ENCODE measurements at regions not wholly inside any gene's neighbourhood (a gene's known extent, or its start where the extent isn't known, plus 50 kb on each side); places are given as distances from the start of the nearest gene placed in this dataset.

- peak; percentile 34 for DNase-seq (ENCODE audit: low spot score)
- H3K27me3 ChIP-seq (ENCODE audit: control insufficient read depth in 4 of 4, insufficient read depth in 4 of 4, low read length in 3 of 4) = no peaks in the 10 kb centered on the region
- WGBS = 26% methylated on average over 4 of the region's 4 CpGs
- H3K27ac ChIP-seq (ENCODE audit: low read depth in 1 of 2, low read length in 2 of 2) = peak overlapping the region; percentile 29 to 79
- H3K9ac ChIP-seq (ENCODE audit: low read depth in 1 of 2, low read length in 2 of 2) = peak overlapping the region in 1 of 2 donors; percentile 23
- TF ChIP-seq TAF1 (conservative IDR thresholded peaks at IDR 0.05) = peak; percentile 88
- TF ChIP-seq YY1 (IDR thresholded peaks at IDR 0.05) = peak; percentile 95
- peak; percentile 66 to 67 for TF ChIP-seq RAD21 (IDR thresholded peaks at IDR 0.05)
- TF ChIP-seq NR2F2 (IDR thresholded peaks at IDR 0.05) = no peak
- peak; percentile 69 for TF ChIP-seq MAX (IDR thresholded peaks at IDR 0.05)
- no peak for TF ChIP-seq GABPA (IDR thresholded peaks at IDR 0.05 in 1 of 2, conservative IDR thresholded peaks at IDR 0.05 in 1 of 2)
- peak; percentile 42 for TF ChIP-seq ATF3 (IDR thresholded peaks at IDR 0.05)
- TF ChIP-seq HNF4G (IDR thresholded peaks at IDR 0.05) = peak; percentile 66
- TF ChIP-seq REST (IDR thresholded peaks at IDR 0.05) = peak; percentile 91
- peak; percentile 96 to 97 for TF ChIP-seq HNF4A (conservative IDR thresholded peaks at IDR 0.05)
- peak; percentile 47 to 77 for TF ChIP-seq RXRA (IDR thresholded peaks at IDR 0.05)
- peak; percentile 95 for TF ChIP-seq FOXA1 (IDR thresholded peaks at IDR 0.05)
- TF ChIP-seq SP1 (IDR thresholded peaks at IDR 0.05) = peak; percentile 95
- TF ChIP-seq, protein P1, sequence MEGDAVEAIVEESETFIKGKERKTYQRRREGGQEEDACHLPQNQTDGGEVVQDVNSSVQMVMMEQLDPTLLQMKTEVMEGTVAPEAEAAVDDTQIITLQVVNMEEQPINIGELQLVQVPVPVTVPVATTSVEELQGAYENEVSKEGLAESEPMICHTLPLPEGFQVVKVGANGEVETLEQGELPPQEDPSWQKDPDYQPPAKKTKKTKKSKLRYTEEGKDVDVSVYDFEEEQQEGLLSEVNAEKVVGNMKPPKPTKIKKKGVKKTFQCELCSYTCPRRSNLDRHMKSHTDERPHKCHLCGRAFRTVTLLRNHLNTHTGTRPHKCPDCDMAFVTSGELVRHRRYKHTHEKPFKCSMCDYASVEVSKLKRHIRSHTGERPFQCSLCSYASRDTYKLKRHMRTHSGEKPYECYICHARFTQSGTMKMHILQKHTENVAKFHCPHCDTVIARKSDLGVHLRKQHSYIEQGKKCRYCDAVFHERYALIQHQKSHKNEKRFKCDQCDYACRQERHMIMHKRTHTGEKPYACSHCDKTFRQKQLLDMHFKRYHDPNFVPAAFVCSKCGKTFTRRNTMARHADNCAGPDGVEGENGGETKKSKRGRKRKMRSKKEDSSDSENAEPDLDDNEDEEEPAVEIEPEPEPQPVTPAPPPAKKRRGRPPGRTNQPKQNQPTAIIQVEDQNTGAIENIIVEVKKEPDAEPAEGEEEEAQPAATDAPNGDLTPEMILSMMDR (IDR thresholded peaks at IDR 0.05; ENCODE audit: low read depth, low read length, missing input control) = no peak
- no peak for TF ChIP-seq EGR1 (IDR thresholded peaks at IDR 0.05; ENCODE audit: low read depth in 2 of 2)
- TF ChIP-seq JUND (IDR thresholded peaks at IDR 0.05) = peak; percentile 50 to 82
- TF ChIP-seq FOXA2 (IDR thresholded peaks at IDR 0.05) = peak; percentile 96
- TF ChIP-seq, protein P2, sequence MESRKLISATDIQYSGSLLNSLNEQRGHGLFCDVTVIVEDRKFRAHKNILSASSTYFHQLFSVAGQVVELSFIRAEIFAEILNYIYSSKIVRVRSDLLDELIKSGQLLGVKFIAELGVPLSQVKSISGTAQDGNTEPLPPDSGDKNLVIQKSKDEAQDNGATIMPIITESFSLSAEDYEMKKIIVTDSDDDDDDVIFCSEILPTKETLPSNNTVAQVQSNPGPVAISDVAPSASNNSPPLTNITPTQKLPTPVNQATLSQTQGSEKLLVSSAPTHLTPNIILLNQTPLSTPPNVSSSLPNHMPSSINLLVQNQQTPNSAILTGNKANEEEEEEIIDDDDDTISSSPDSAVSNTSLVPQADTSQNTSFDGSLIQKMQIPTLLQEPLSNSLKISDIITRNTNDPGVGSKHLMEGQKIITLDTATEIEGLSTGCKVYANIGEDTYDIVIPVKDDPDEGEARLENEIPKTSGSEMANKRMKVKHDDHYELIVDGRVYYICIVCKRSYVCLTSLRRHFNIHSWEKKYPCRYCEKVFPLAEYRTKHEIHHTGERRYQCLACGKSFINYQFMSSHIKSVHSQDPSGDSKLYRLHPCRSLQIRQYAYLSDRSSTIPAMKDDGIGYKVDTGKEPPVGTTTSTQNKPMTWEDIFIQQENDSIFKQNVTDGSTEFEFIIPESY (IDR thresholded peaks at IDR 0.05) = peak; percentile 80
- H3K4me3 ChIP-seq (ENCODE audit: low read depth in 1 of 3, low read length in 3 of 3) = peak overlapping the region in 1 of 3 donors; percentile 15
- H3K4me1 ChIP-seq (ENCODE audit: control insufficient read depth in 4 of 4, insufficient read depth in 4 of 4, low read length in 3 of 4) = peaks cover 0 to 17% (median 14%) of the 10 kb centered on the region in 4 donors
- no peaks in the 10 kb centered on the region for H3K36me3 ChIP-seq (ENCODE audit: control insufficient read depth in 4 of 4, insufficient read depth in 3 of 4, low read depth in 1 of 4, low read length in 3 of 4)
- H3K9me3 ChIP-seq (ENCODE audit: control insufficient read depth in 4 of 4, low read length in 3 of 4) = peaks cover 0 to 5% (median 2%) of the 10 kb centered on the region in 4 donors
These were observed 767.7 kb downstream of the TYW1 start for GRCh38 chr7:67764289-67764688.
